ENCODE measurements at regions not wholly inside any gene's neighbourhood (a gene's known extent, or its start where the extent isn't known, plus 50 kb on each side); places are given as distances from the start of the nearest gene placed in this dataset.
"Not testable (repeated sequence)": the region's sequence is repeated elsewhere in the genome, so short reads cannot be mapped to it uniquely, and the experiment has no call there.

DNA sequence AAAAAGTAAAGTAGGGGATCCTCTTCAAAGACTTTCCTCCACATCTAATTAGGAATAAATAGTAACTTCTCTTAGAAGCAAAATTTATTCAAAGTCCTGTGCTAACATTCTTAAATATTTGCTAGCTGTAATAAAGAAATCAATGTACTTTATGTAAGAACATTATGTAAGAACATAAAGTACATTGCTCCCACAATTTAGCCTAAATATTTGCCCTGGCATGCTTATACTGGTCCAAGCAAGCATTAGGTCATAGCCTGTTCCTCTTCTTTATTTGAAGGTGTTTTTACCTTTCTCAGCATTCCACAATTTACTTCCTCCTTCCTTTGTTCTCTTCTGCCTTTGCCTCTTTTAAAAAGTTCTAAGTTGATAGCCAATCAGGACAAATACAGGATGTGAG lies 1480.5 kb upstream of the TENM4 start:
- TF ChIP-seq, protein P1, sequence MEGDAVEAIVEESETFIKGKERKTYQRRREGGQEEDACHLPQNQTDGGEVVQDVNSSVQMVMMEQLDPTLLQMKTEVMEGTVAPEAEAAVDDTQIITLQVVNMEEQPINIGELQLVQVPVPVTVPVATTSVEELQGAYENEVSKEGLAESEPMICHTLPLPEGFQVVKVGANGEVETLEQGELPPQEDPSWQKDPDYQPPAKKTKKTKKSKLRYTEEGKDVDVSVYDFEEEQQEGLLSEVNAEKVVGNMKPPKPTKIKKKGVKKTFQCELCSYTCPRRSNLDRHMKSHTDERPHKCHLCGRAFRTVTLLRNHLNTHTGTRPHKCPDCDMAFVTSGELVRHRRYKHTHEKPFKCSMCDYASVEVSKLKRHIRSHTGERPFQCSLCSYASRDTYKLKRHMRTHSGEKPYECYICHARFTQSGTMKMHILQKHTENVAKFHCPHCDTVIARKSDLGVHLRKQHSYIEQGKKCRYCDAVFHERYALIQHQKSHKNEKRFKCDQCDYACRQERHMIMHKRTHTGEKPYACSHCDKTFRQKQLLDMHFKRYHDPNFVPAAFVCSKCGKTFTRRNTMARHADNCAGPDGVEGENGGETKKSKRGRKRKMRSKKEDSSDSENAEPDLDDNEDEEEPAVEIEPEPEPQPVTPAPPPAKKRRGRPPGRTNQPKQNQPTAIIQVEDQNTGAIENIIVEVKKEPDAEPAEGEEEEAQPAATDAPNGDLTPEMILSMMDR (IDR thresholded peaks at IDR 0.05): not testable (repeated sequence)
- TF ChIP-seq POLR2A (IDR thresholded peaks at IDR 0.05): not testable (repeated sequence)
